Thyroid gland (tissue), 4 donors: ENCODE measurements at regions not wholly inside any gene's neighbourhood (a gene's known extent, or its start where the extent isn't known, plus 50 kb on each side); places are given as distances from the start of the nearest gene placed in this dataset.
A peak's percentile ranks its signal among the peaks of the same experiment; 100 is the strongest.

Source experiments
- DNase-seq, 2 donors: peaks; one replicate each; pipeline ENCODE4 v3.0.0-alpha.2; 2019
- H3K27ac ChIP-seq, 3 donors: fragments of 200-600 bp; sonication (generic); 1 replicate in 2 of 3; 2 replicates in 1 of 3; pipeline ENCODE4 v1.5.1; 2016 to 2019; ENCODE audit warnings: mild to moderate bottlenecking in 1 of 3, moderate library complexity in 1 of 3
- H3K27me3 ChIP-seq: fragments of 200-600 bp; sonication (generic); one replicate; pipeline ENCODE4 v1.5.1; 2019
- H3K36me3 ChIP-seq, 2 donors: fragments of 200-600 bp; sonication (generic); one replicate each; pipeline ENCODE4 v1.5.1; 2016 to 2019
- H3K4me1 ChIP-seq, 2 donors: fragments of 200-600 bp; sonication (generic); one replicate each; pipeline ENCODE4 v1.5.1; 2017 to 2019
- H3K4me3 ChIP-seq, 3 donors: fragments of 200-600 bp; sonication (generic); replicated peaks in 1 of 3; 1 replicate in 2 of 3; 2 replicates in 1 of 3; pipeline ENCODE4 v1.5.1; 2016; ENCODE audit warnings: mild to moderate bottlenecking in 1 of 3
- H3K9me3 ChIP-seq: fragments of 200-600 bp; sonication (generic); one replicate; pipeline ENCODE4 v1.5.1; 2017
- CTCF ChIP-seq, 6 experiments: fragments of 200-600 bp in 3 of 6; fragments of 450-650 bp in 3 of 6; sonication (generic) in 3 of 6; IDR thresholded peaks; one replicate each; pipeline ENCODE4 v1.5.1; 2016 to 2019; ENCODE audit warnings: antibody characterized with exemption in 6 of 6, mild to moderate bottlenecking in 2 of 6, inconsistent platforms in 1 of 6, moderate library complexity in 1 of 6
- POLR2A ChIP-seq, 2 donors: fragments of 450-650 bp; IDR thresholded peaks; one replicate each; pipeline ENCODE4 v1.6.1; 2017; ENCODE audit warnings: antibody characterized with exemption in 2 of 2, mild to moderate bottlenecking in 2 of 2, moderate library complexity in 1 of 2
- WGBS, 2 donors: methylation state at CpG; one replicate each; pipeline ENCODE4 v1.1.5; 2017; 5-methylcytosine and 5-hydroxymethylcytosine counted together
- intact Hi-C: fragments of 100-400 bp; cut with DNase I; formaldehyde crosslinking; loops from one replicate; pipeline ENCODE4 v1.15.1; 2023

DNA sequence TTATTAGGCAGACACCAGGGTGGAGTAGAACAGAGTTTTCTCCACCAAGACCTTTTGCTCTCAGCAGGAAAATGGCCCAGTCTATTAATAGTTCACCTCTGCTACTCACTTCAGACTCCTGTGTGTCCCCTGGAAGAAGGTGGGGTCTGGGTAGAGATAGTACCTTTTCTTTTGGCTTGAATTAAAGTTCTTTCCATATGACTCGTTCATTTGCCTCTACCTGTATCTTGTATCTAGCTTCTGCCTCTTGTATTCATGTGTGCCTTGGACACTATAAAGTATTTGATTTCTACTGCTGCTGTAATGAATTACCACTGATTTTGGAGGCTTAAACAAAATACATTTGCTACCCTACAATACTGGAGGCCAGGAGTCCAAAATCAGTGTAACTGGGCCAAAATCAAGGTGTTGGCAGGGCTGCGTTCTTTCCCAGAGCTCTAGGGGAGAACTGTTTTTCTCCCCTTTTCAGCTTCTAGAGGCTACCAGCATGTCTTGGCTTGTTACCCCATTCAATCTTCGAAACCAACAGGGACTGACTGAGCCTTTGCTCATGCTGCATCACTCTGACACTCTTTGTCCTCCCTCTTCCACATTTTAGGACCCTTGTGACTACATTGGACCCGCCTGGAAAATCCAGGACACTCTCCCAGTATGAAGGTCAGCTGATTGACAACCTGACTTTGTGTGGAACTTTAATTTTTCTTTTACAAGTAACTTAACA lies 155.6 kb upstream of the PRSS58 start:
- TF ChIP-seq POLR2A (IDR thresholded peaks at IDR 0.05): no peak
- no peak for TF ChIP-seq CTCF (IDR thresholded peaks at IDR 0.05)
- Histone ChIP-seq H3K4me1 (no peaks in the 10 kb centered on the region), H3K4me3 (no peak overlapping the region), H3K36me3 (no peaks in the 10 kb centered on the region), H3K27me3 (no peaks in the 10 kb centered on the region), H3K27ac (no peak overlapping the region), H3K9me3 (no peaks in the 10 kb centered on the region)
- intact Hi-C loops: no loop called here
- DNase-seq: no peak
- 90 to 96% methylated on average over 4 of the region's 4 CpGs for WGBS, 2 donors

GRCh38 chr7:142412551-142413193 lies 154.8 kb upstream of the PRSS58 start:
- 79% methylated on average over 2 of the region's 2 CpGs for WGBS, 2 donors
- no peaks in the 10 kb centered on the region for H3K9me3 ChIP-seq
- TF ChIP-seq POLR2A (IDR thresholded peaks at IDR 0.05) (no peak), CTCF (IDR thresholded peaks at IDR 0.05) (peak in 3 of 6 experiments; percentile 19 to 38 (median 22))
- no peaks in the 10 kb centered on the region for H3K27me3 ChIP-seq
- no peaks in the 10 kb centered on the region for H3K36me3 ChIP-seq
- DNase-seq: no peak
- intact Hi-C loops: no loop called here
- H3K27ac ChIP-seq: no peak overlapping the region
- H3K4me1 ChIP-seq: no peaks in the 10 kb centered on the region
- H3K4me3 ChIP-seq: no peak overlapping the region

DNA sequence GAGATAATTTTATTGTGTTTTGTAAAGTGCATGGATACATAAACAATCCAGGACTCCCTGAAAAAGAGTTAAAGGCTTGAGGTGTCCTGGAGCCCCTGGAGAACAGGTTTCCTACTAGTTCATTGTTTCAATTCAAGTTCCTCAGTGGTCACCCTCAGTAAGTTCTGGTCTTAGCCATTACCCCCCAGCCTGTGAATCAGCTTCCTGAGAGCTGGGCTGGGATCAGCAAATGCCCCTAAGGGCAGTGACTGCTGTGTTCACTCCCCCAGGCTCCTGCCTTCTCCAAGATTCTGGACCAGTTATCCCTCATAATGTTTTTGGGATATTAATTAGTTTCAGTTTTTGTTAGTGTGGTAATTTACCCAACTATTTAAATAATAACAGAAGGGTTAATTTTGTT lies 151.6 kb upstream of the PRSS58 start:
- Histone ChIP-seq H3K27me3 (no peaks in the 10 kb centered on the region), H3K36me3 (no peaks in the 10 kb centered on the region), H3K4me3 (no peak overlapping the region), H3K4me1 (no peaks in the 10 kb centered on the region), H3K27ac (no peak overlapping the region), H3K9me3 (no peaks in the 10 kb centered on the region)
- intact Hi-C loops: no loop called here
- TF ChIP-seq POLR2A (IDR thresholded peaks at IDR 0.05): no peak
- no peak for TF ChIP-seq CTCF (IDR thresholded peaks at IDR 0.05)
- DNase-seq: no peak

- intact Hi-C loops: no loop called here
- no peaks in the 10 kb centered on the region for H3K36me3 ChIP-seq
- DNase-seq: no peak
- TF ChIP-seq CTCF (IDR thresholded peaks at IDR 0.05) (no peak), POLR2A (IDR thresholded peaks at IDR 0.05) (no peak)
- no peak overlapping the region for H3K4me3 ChIP-seq
- no peaks in the 10 kb centered on the region for H3K9me3 ChIP-seq
- no peaks in the 10 kb centered on the region for H3K4me1 ChIP-seq
- H3K27me3 ChIP-seq: no peaks in the 10 kb centered on the region
- no peak overlapping the region for H3K27ac ChIP-seq
Measured at GRCh38 chr7:142408794-142409193, 150.9 kb upstream of the PRSS58 start.

DNA sequence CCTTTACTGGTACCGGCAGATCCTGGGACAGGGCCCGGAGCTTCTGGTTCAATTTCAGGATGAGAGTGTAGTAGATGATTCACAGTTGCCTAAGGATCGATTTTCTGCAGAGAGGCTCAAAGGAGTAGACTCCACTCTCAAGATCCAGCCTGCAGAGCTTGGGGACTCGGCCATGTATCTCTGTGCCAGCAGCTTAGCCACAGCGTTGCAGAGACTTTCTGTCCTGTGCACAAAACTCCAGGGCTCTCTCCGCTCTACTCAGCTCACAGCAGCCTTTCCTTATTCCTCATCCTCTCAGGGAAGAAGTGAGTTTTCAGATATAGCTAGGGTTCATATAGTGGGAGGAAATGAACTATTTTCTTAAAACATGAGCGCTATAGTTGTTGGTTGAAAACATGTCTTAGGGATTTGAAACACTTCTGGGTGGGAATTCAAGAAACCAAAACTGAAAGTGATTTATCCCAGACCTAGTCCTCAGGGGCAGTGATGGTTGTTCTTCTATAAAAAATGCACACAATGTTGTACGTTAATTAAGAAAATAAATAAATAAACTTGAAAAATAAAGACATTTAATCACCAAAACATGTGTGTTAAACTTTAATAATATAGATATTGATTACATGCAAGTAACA lies 150.2 kb upstream of the PRSS58 start:
- H3K36me3 ChIP-seq: no peaks in the 10 kb centered on the region
- intact Hi-C loops: no loop called here
- no peaks in the 10 kb centered on the region for H3K9me3 ChIP-seq
- 78 to 80% methylated on average over 8 of the region's 8 CpGs for WGBS, 2 donors
- H3K27me3 ChIP-seq: no peaks in the 10 kb centered on the region
- DNase-seq: no peak
- TF ChIP-seq CTCF (IDR thresholded peaks at IDR 0.05): no peak
- TF ChIP-seq POLR2A (IDR thresholded peaks at IDR 0.05): no peak
- H3K27ac ChIP-seq: no peak overlapping the region
- H3K4me3 ChIP-seq: no peak overlapping the region
- H3K4me1 ChIP-seq: no peaks in the 10 kb centered on the region
